Trophoblast cell (in vitro differentiated cells and primary cell): ENCODE measurements at regions not wholly inside any gene's neighbourhood (a gene's known extent, or its start where the extent isn't known, plus 50 kb on each side); places are given as distances from the start of the nearest gene placed in this dataset.

Source experiments
- DNase-seq, 2 donors: peaks; one replicate each; pipeline ENCODE4 v3.0.0-alpha.2; 2016
- H2AFZ ChIP-seq: 2 replicates; pipeline ENCODE4 v1.6.1; 2013; ENCODE audit warnings: low read length, moderate library complexity, mild to moderate bottlenecking; ENCODE audit not compliant: insufficient read depth, poor library complexity
- H2AK5ac ChIP-seq: 2 replicates; pipeline ENCODE4 v1.6.1; 2013; ENCODE audit warnings: mild to moderate bottlenecking, low read length
- H2BK120ac ChIP-seq: 2 replicates; pipeline ENCODE4 v1.6.1; 2013; ENCODE audit warnings: low read length, mild to moderate bottlenecking, moderate library complexity; ENCODE audit not compliant: insufficient read depth, poor library complexity
- H2BK12ac ChIP-seq: 2 replicates; pipeline ENCODE4 v1.6.1; 2013; ENCODE audit warnings: mild to moderate bottlenecking, low read length, moderate library complexity
- H2BK5ac ChIP-seq: 2 replicates; pipeline ENCODE4 v1.6.1; 2013; ENCODE audit warnings: low read length, low read depth, moderate library complexity, mild to moderate bottlenecking; ENCODE audit not compliant: poor library complexity
- H3K14ac ChIP-seq: 2 replicates; pipeline ENCODE4 v1.6.1; 2013; ENCODE audit warnings: mild to moderate bottlenecking, low read length
- H3K18ac ChIP-seq: 2 replicates; pipeline ENCODE4 v1.6.1; 2013; ENCODE audit warnings: mild to moderate bottlenecking, low read length
- H3K23ac ChIP-seq: 2 replicates; pipeline ENCODE4 v1.6.1; 2013; ENCODE audit warnings: low read length
- H3K27ac ChIP-seq: 2 replicates; pipeline ENCODE4 v1.5.1; 2013; ENCODE audit warnings: low read depth, mild to moderate bottlenecking, inconsistent platforms, low read length, moderate library complexity
- H3K27me3 ChIP-seq: 2 replicates; pipeline ENCODE4 v1.6.1; 2013; ENCODE audit warnings: inconsistent platforms, mild to moderate bottlenecking, low read length, moderate library complexity; ENCODE audit not compliant: insufficient read depth
- H3K36me3 ChIP-seq, 2 experiments: 1 replicate in 1 of 2; 2 replicates in 1 of 2; pipeline ENCODE4 v1.6.1; 2013; ENCODE audit warnings: low read length in 2 of 2, mild to moderate bottlenecking in 2 of 2, moderate library complexity in 1 of 2; ENCODE audit not compliant: insufficient read depth in 2 of 2, control insufficient read depth in 1 of 2
- H3K4ac ChIP-seq: 2 replicates; pipeline ENCODE4 v1.6.1; 2013; ENCODE audit warnings: low read depth, mild to moderate bottlenecking, low read length, moderate library complexity
- H3K4me1 ChIP-seq, 2 experiments: 1 replicate in 1 of 2; 2 replicates in 1 of 2; pipeline ENCODE4 v1.6.1; 2013; ENCODE audit warnings: low read length in 2 of 2, mild to moderate bottlenecking in 2 of 2, moderate library complexity in 1 of 2; ENCODE audit not compliant: insufficient read depth in 2 of 2, control insufficient read depth in 1 of 2
- H3K4me2 ChIP-seq: 2 replicates; pipeline ENCODE4 v1.6.1; 2013; ENCODE audit warnings: inconsistent platforms, mild to moderate bottlenecking, low read length, moderate library complexity
- H3K4me3 ChIP-seq: 2 replicates; pipeline ENCODE4 v1.5.1; 2013; ENCODE audit warnings: mild to moderate bottlenecking, low read depth, low read length, inconsistent platforms
- H3K79me1 ChIP-seq: one replicate; pipeline ENCODE4 v1.6.1; 2013; ENCODE audit warnings: low read length
- H3K79me2 ChIP-seq: 2 replicates; pipeline ENCODE4 v1.6.1; 2013; ENCODE audit warnings: low read length, mild to moderate bottlenecking; ENCODE audit not compliant: control insufficient read depth, insufficient read depth, poor library complexity
- H3K9ac ChIP-seq: 2 replicates; pipeline ENCODE4 v1.6.1; 2013; ENCODE audit warnings: mild to moderate bottlenecking, low read length
- H3K9me3 ChIP-seq: 2 replicates; pipeline ENCODE4 v1.6.1; 2013; ENCODE audit warnings: low read depth, mild to moderate bottlenecking, control low read depth, inconsistent platforms, low read length; ENCODE audit not compliant: insufficient read depth
- H4K12ac ChIP-seq: 2 replicates; pipeline ENCODE4 v1.6.1; 2013; ENCODE audit warnings: low read depth, mild to moderate bottlenecking, low read length, moderate library complexity
- H4K8ac ChIP-seq: 2 replicates; pipeline ENCODE4 v1.6.1; 2013; ENCODE audit warnings: low read depth, mild to moderate bottlenecking, low read length, moderate library complexity
- H4K91ac ChIP-seq: one replicate; pipeline ENCODE4 v1.6.1; 2013; ENCODE audit warnings: low read depth, mild to moderate bottlenecking, low read length, moderate library complexity
- WGBS: extraction: QIAGEN DNeasy Blood & Tissue Kit; methylation state at CpG from one replicate; pipeline ENCODE4 v1.1.7; 2013; ENCODE audit warnings: missing lambda C conversion rate; ENCODE audit not compliant: insufficient read length, insufficient coverage; ENCODE audit errors: extremely low coverage; 5-methylcytosine and 5-hydroxymethylcytosine counted together

DNA sequence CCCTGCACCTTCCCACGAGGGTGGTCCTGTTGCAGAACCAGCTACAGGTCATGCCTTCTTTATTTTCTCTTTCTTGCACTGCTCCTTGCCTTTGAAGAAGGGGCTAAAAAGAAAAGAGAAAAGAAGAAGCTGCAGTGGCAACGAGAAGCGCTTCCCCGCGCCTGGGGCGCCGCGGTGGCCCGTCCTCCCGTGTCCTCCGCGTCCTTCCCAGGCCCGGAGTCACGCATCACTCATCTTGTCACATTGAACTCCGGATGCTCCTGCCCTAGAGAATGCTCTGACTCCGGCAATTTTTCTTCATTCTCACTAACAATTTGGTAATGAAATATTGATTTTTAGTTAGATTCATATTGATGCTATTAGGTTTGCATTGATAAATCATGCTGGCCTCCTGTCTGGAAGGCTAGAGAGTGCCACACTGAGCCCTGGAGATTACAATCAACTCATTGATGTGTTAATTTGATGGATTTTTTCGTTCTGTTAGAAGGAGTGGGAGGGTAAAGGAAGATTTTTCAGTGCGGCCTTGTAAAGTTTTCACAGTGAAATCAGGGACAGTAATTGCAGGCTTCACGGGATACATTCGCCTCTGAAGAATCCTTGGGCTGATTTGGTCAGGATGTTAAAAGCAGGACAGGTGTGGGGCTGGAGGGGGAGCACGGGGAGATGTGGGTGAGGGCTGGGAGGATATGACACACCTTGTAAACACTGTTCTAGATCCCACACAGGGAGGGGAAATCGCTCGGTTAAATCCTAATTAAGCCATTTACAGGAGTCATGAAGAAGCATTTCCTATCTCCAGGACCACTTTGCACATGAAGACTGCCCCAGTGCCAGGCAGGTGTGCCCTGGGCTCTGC is 349.3 kb downstream of the ZNF516 start:
- Histone ChIP-seq H3K4me1 (no peaks in the 10 kb centered on the region), H3K27me3 (no peaks in the 10 kb centered on the region), H3K4me3 (no peak overlapping the region), H4K12ac (no peak overlapping the region), H3K79me2 (no peaks in the 10 kb centered on the region), H3K36me3 (no peaks in the 10 kb centered on the region), H4K91ac (no peak overlapping the region), H3K4ac (no peak overlapping the region), H3K18ac (no peak overlapping the region), H3K79me1 (no peaks in the 10 kb centered on the region), H2BK120ac (no peak overlapping the region), H3K14ac (no peak overlapping the region), H2AFZ (no peak overlapping the region), H3K4me2 (no peak overlapping the region), H2BK12ac (no peak overlapping the region), H3K27ac (no peak overlapping the region), H2BK5ac (no peak overlapping the region), H3K9ac (no peak overlapping the region), H4K8ac (no peak overlapping the region), H2AK5ac (no peak overlapping the region), H3K23ac (no peak overlapping the region), H3K9me3 (no peaks in the 10 kb centered on the region)
- DNase-seq, result no peak
- WGBS, result no CpG with 5 or more reads among the region's 23 CpGs

DNA sequence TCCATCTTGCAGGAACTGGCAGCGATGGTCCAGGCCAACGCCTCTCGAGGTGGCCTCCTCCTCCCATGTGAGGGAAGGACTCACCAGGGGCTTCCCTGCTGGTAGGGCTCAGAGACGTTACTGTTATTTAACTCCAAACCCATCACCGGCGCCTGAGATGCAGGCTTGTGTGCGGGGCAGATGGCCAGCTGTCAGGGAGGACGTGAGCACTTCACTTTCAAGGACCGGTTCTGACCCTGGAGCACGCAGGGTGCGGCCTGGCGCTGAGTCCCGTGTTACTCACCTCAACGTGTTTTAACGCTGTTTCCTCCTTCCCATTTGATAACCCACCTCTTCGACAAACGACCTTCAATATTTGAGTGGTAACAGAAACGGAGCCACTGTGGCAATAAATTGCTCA is 350.2 kb downstream of the ZNF516 start:
- Histone ChIP-seq H4K8ac (no peak overlapping the region), H3K4ac (no peak overlapping the region), H3K14ac (no peak overlapping the region), H3K79me1 (no peaks in the 10 kb centered on the region), H3K4me2 (no peak overlapping the region), H4K12ac (no peak overlapping the region), H3K4me3 (no peak overlapping the region), H2BK12ac (no peak overlapping the region), H3K18ac (no peak overlapping the region), H3K9ac (no peak overlapping the region), H3K79me2 (no peaks in the 10 kb centered on the region), H2AK5ac (no peak overlapping the region), H3K23ac (no peak overlapping the region), H3K4me1 (no peaks in the 10 kb centered on the region), H2AFZ (no peak overlapping the region), H4K91ac (no peak overlapping the region), H2BK120ac (no peak overlapping the region), H3K27ac (no peak overlapping the region), H3K36me3 (no peaks in the 10 kb centered on the region), H2BK5ac (no peak overlapping the region), H3K27me3 (no peaks in the 10 kb centered on the region), H3K9me3 (no peaks in the 10 kb centered on the region)
- no CpG with 5 or more reads among the region's 18 CpGs for WGBS
- no peak for DNase-seq

- H3K4me2 ChIP-seq, result no peak overlapping the region
- H4K91ac ChIP-seq, result no peak overlapping the region
- H4K8ac ChIP-seq, result no peak overlapping the region
- no peak overlapping the region for H3K27ac ChIP-seq
- H3K4ac ChIP-seq, result no peak overlapping the region
- no peak overlapping the region for H2BK5ac ChIP-seq
- no peaks in the 10 kb centered on the region for H3K9me3 ChIP-seq
- H2BK120ac ChIP-seq, result no peak overlapping the region
- H3K27me3 ChIP-seq, result no peaks in the 10 kb centered on the region
- no peak overlapping the region for H3K14ac ChIP-seq
- no peak overlapping the region for H3K9ac ChIP-seq
- no peak overlapping the region for H3K23ac ChIP-seq
- no peak overlapping the region for H3K18ac ChIP-seq
- no peaks in the 10 kb centered on the region for H3K79me1 ChIP-seq
- DNase-seq, result no peak
- no CpG with 5 or more reads among the region's 2 CpGs for WGBS
- H3K79me2 ChIP-seq, result no peaks in the 10 kb centered on the region
- no peak overlapping the region for H2BK12ac ChIP-seq
- H3K4me3 ChIP-seq, result no peak overlapping the region
- no peaks in the 10 kb centered on the region for H3K4me1 ChIP-seq
- H3K36me3 ChIP-seq, result no peaks in the 10 kb centered on the region
- no peak overlapping the region for H4K12ac ChIP-seq
- H2AFZ ChIP-seq, result no peak overlapping the region
- no peak overlapping the region for H2AK5ac ChIP-seq
These were observed 352.4 kb downstream of the ZNF516 start for GRCh38 chr18:76142611-76143010.

GRCh38 chr18:76139844-76140243 is 355.2 kb downstream of the ZNF516 start:
- Histone ChIP-seq H3K9ac (no peak overlapping the region), H4K12ac (no peak overlapping the region), H2BK12ac (no peak overlapping the region), H3K79me2 (no peaks in the 10 kb centered on the region), H2AFZ (no peak overlapping the region), H3K27ac (no peak overlapping the region), H3K23ac (no peak overlapping the region), H3K18ac (no peak overlapping the region), H3K4me1 (no peaks in the 10 kb centered on the region), H3K36me3 (no peaks in the 10 kb centered on the region), H3K27me3 (no peaks in the 10 kb centered on the region), H3K79me1 (no peaks in the 10 kb centered on the region), H2BK120ac (no peak overlapping the region), H3K4ac (no peak overlapping the region), H2BK5ac (no peak overlapping the region), H3K4me2 (no peak overlapping the region), H4K91ac (no peak overlapping the region), H3K9me3 (no peaks in the 10 kb centered on the region), H3K14ac (no peak overlapping the region), H2AK5ac (no peak overlapping the region), H3K4me3 (no peak overlapping the region), H4K8ac (no peak overlapping the region)
- DNase-seq, result no peak
- WGBS, result no CpG with 5 or more reads among the region's 1 CpG
